ENCODE measurements at regions not wholly inside any gene's neighbourhood (a gene's known extent, or its start where the extent isn't known, plus 50 kb on each side); places are given as distances from the start of the nearest gene placed in this dataset.

- DNase-seq = no peak
Measured at GRCh38 chr21:40990366-40990765, 143.4 kb upstream of the DSCAM start.

GRCh38 chr21:40997831-40998230 lies 150.9 kb upstream of the DSCAM start:
- DNase-seq = no peak

GRCh38 chr21:41000838-41001237 lies 153.9 kb upstream of the DSCAM start:
- no peak for DNase-seq

- DNase-seq = no peak
Measured at GRCh38 chr21:41006636-41007035, 159.7 kb upstream of the DSCAM start.

- DNase-seq = no peak
Measured at GRCh38 chr21:41008351-41008750, 159.6 kb upstream of the BACE2 start.

GRCh38 chr21:41008974-41009373 lies 159.0 kb upstream of the BACE2 start:
- DNase-seq = no peak

GRCh38 chr21:41009398-41010100 lies 158.4 kb upstream of the BACE2 start:
- DNase-seq = peak; percentile 60

- DNase-seq = no peak
Measured at GRCh38 chr21:41010101-41010435, 157.9 kb upstream of the BACE2 start.

GRCh38 chr21:41011098-41011731 lies 156.7 kb upstream of the BACE2 start:
- no peak for DNase-seq

GRCh38 chr21:41011951-41012366 lies 156.0 kb upstream of the BACE2 start:
- DNase-seq = no peak

GRCh38 chr21:41012425-41012824 lies 155.5 kb upstream of the BACE2 start:
- DNase-seq = no peak

GRCh38 chr21:41016472-41016871 lies 151.5 kb upstream of the BACE2 start:
- DNase-seq = no peak

GRCh38 chr21:41018431-41018830 lies 149.5 kb upstream of the BACE2 start:
- no peak for DNase-seq

- no peak for DNase-seq
Measured at GRCh38 chr21:41023936-41024335, 144.0 kb upstream of the BACE2 start.

GRCh38 chr21:41024341-41024740 lies 143.6 kb upstream of the BACE2 start:
- DNase-seq = no peak

- no peak for DNase-seq
Measured at GRCh38 chr21:41024746-41025254, 143.2 kb upstream of the BACE2 start.

GRCh38 chr21:41029571-41029970 lies 138.4 kb upstream of the BACE2 start:
- DNase-seq = no peak

GRCh38 chr21:41031701-41032220 lies 136.2 kb upstream of the BACE2 start:
- DNase-seq = no peak

GRCh38 chr21:41032541-41032940 lies 135.4 kb upstream of the BACE2 start:
- DNase-seq = no peak

- DNase-seq = no peak
Measured at GRCh38 chr21:41037212-41037611, 130.7 kb upstream of the BACE2 start.

- no peak for DNase-seq
Measured at GRCh38 chr21:41037936-41038335, 130.0 kb upstream of the BACE2 start.

GRCh38 chr21:41043014-41043413 lies 124.9 kb upstream of the BACE2 start:
- no peak for DNase-seq

GRCh38 chr21:41045534-41046268 lies 122.3 kb upstream of the BACE2 start:
- DNase-seq = peak; percentile 31

- no peak for DNase-seq
Measured at GRCh38 chr21:41048145-41048544, 119.8 kb upstream of the BACE2 start.

All from NCI-H187 treated with DMSO at 0.1 percent for 48 hours (cell line).